KMS-11 (cell line): ENCODE measurements at regions not wholly inside any gene's neighbourhood (a gene's known extent, or its start where the extent isn't known, plus 50 kb on each side); places are given as distances from the start of the nearest gene placed in this dataset.

ENCODE experiments used
- H2AFZ ChIP-seq: fragments of 200-600 bp; sonication (generic); 2 replicates; pipeline ENCODE4 v1.6.1; 2016; ENCODE audit warnings: antibody characterized with exemption, mixed run types, low read depth
- H3K27ac ChIP-seq: fragments of 200-600 bp; sonication (generic); 2 replicates; pipeline ENCODE4 v1.6.1; 2016; ENCODE audit warnings: mild to moderate bottlenecking, mixed run types
- H3K27me3 ChIP-seq: fragments of 200-600 bp; sonication (generic); 2 replicates; pipeline ENCODE4 v1.6.1; 2017; ENCODE audit warnings: mild to moderate bottlenecking, low read depth, mixed run types, moderate library complexity; ENCODE audit not compliant: insufficient read depth
- H3K36me3 ChIP-seq: fragments of 200-600 bp; sonication (generic); 2 replicates; pipeline ENCODE4 v1.6.1; 2017; ENCODE audit warnings: mild to moderate bottlenecking, mixed run types; ENCODE audit not compliant: insufficient read depth
- H3K4me1 ChIP-seq: fragments of 200-600 bp; sonication (generic); 2 replicates; pipeline ENCODE4 v1.6.1; 2016; ENCODE audit warnings: mild to moderate bottlenecking, low read depth, mixed run types; ENCODE audit not compliant: poor library complexity, severe bottlenecking
- H3K4me2 ChIP-seq: fragments of 200-600 bp; sonication (generic); 2 replicates; pipeline ENCODE4 v1.7.0; 2016; ENCODE audit warnings: mild to moderate bottlenecking, mixed run types
- H3K4me3 ChIP-seq: fragments of 200-600 bp; sonication (generic); IDR thresholded peaks from 2 replicates; pipeline ENCODE4 v1.6.1; 2017; ENCODE audit warnings: low read depth, low read length, mixed read lengths; ENCODE audit not compliant: insufficient read depth
- H3K79me2 ChIP-seq: fragments of 200-600 bp; sonication (generic); 2 replicates; pipeline ENCODE4 v1.6.1; 2016; ENCODE audit warnings: low read depth, mixed run types; ENCODE audit not compliant: insufficient read depth
- H3K9ac ChIP-seq: fragments of 200-600 bp; sonication (generic); 2 replicates; pipeline ENCODE4 v1.6.1; 2016; ENCODE audit warnings: mild to moderate bottlenecking, mixed run types
- H4K20me1 ChIP-seq: fragments of 200-600 bp; sonication (generic); 2 replicates; pipeline ENCODE4 v1.6.1; 2016; ENCODE audit warnings: mild to moderate bottlenecking, mixed run types; ENCODE audit not compliant: insufficient read depth
- TF ChIP-seq, protein P1 (sequence below): fragments of 200-600 bp; sonication (generic); conservative IDR thresholded peaks from 2 replicates; pipeline ENCODE4 v1.6.1; 2017; ENCODE audit warnings: low read depth, mild to moderate bottlenecking, antibody characterized with exemption, low read length, moderate library complexity, mixed read lengths

DNA sequence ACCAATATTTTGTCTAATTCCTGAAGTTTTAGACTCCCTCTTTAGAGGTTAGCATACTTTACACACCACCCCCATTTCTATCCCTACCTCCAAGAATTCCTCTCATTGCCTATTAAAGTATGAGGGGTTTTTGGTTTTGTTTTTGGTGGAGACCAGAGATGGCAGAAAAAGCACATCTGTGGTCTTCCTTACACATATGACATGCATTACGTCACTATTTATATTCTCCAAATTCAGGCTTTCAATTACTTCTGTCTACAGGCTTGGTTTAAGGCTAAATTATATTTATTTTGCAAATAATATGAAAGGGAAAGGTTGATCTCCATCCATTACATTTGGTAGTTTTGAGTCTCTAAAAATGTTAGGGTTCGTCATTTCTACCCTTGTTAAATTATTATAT is 674.6 kb downstream of the LMO4 start:
- Histone ChIP-seq H3K27ac (no peak overlapping the region), H3K4me3 (no peak overlapping the region), H3K79me2 (no peaks in the 10 kb centered on the region), H3K4me1 (no peaks in the 10 kb centered on the region), H3K9ac (no peak overlapping the region), H3K36me3 (no peaks in the 10 kb centered on the region), H2AFZ (no peak overlapping the region), H4K20me1 (no peaks in the 10 kb centered on the region), H3K27me3 (no peaks in the 10 kb centered on the region), H3K4me2 (no peak overlapping the region)
- TF ChIP-seq, protein P1, sequence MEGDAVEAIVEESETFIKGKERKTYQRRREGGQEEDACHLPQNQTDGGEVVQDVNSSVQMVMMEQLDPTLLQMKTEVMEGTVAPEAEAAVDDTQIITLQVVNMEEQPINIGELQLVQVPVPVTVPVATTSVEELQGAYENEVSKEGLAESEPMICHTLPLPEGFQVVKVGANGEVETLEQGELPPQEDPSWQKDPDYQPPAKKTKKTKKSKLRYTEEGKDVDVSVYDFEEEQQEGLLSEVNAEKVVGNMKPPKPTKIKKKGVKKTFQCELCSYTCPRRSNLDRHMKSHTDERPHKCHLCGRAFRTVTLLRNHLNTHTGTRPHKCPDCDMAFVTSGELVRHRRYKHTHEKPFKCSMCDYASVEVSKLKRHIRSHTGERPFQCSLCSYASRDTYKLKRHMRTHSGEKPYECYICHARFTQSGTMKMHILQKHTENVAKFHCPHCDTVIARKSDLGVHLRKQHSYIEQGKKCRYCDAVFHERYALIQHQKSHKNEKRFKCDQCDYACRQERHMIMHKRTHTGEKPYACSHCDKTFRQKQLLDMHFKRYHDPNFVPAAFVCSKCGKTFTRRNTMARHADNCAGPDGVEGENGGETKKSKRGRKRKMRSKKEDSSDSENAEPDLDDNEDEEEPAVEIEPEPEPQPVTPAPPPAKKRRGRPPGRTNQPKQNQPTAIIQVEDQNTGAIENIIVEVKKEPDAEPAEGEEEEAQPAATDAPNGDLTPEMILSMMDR, result no peak

DNA sequence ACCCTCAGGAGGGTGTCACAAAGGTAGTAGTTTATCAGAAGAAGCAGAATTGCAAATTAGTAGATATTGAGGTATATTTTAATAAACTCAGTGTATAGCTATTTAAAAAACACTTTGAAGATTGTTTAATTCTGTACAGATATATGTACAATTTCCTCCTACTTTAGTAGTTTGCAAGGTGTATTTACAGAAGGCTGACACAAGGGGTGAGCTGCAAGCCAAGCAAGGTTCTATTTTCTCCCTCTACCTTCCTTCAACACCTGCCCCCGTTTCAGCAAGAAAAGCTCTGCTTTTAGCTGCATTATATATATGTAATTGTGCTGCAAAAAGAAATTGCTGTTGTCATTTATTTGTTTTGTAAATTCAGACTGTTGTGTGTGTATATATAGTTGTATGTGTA is 674.2 kb upstream of the PKN2 start:
- Histone ChIP-seq H3K27me3 (no peaks in the 10 kb centered on the region), H3K4me2 (no peak overlapping the region), H3K27ac (no peak overlapping the region), H3K36me3 (no peaks in the 10 kb centered on the region), H3K4me1 (no peaks in the 10 kb centered on the region), H3K79me2 (no peaks in the 10 kb centered on the region), H4K20me1 (no peaks in the 10 kb centered on the region), H3K4me3 (no peak overlapping the region), H3K9ac (no peak overlapping the region), H2AFZ (no peak overlapping the region)
- TF ChIP-seq, protein P1, result no peak

DNA sequence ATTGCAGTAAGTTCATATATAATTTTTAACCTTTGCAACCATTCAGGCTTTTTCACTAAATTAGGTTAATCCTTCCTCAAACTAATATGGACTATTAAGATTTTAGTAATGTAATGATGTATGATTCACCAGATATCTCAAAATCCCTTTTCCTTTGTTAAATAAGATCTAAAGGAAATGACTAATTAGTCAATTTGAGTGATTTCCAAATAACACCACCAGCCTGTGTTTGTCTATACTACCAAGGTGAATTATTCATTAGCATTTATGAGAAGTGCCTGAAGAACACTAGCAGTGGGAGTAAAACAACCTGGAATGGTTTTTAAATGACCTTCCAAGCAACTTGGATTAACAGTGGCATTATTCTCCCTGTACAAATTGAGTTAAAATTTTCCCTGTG is 670.6 kb upstream of the PKN2 start:
- H3K4me1 ChIP-seq, result no peaks in the 10 kb centered on the region
- H3K4me2 ChIP-seq, result no peak overlapping the region
- TF ChIP-seq, protein P1, result no peak
- no peak overlapping the region for H2AFZ ChIP-seq
- H3K9ac ChIP-seq, result no peak overlapping the region
- no peaks in the 10 kb centered on the region for H3K36me3 ChIP-seq
- no peaks in the 10 kb centered on the region for H3K79me2 ChIP-seq
- no peaks in the 10 kb centered on the region for H4K20me1 ChIP-seq
- no peak overlapping the region for H3K4me3 ChIP-seq
- no peaks in the 10 kb centered on the region for H3K27me3 ChIP-seq
- H3K27ac ChIP-seq, result no peak overlapping the region

DNA sequence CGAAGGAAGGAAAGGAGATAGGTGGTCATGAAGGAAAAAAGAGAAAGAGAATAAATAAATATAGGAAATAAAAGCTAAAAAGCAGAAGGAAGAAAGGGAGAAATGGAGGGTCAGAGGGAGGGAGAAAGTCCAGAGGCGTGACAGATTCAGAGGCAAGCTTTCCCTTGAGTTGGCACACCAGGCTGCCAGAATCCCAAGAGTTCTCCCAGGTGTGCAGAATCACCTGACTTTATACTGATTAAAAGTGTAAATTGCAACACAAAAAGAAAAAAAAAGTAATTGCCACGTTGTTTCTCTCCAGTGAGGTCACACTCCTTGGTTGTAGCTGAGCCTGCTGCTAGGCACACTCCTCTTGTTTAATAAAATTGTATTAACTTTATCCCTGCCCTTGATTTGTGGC is 669.9 kb upstream of the PKN2 start:
- Histone ChIP-seq H3K4me2 (no peak overlapping the region), H3K9ac (no peak overlapping the region), H3K27ac (no peak overlapping the region), H3K27me3 (no peaks in the 10 kb centered on the region), H2AFZ (no peak overlapping the region), H4K20me1 (no peaks in the 10 kb centered on the region), H3K79me2 (no peaks in the 10 kb centered on the region), H3K4me3 (no peak overlapping the region), H3K36me3 (no peaks in the 10 kb centered on the region), H3K4me1 (no peaks in the 10 kb centered on the region)
- TF ChIP-seq, protein P1, result no peak

DNA sequence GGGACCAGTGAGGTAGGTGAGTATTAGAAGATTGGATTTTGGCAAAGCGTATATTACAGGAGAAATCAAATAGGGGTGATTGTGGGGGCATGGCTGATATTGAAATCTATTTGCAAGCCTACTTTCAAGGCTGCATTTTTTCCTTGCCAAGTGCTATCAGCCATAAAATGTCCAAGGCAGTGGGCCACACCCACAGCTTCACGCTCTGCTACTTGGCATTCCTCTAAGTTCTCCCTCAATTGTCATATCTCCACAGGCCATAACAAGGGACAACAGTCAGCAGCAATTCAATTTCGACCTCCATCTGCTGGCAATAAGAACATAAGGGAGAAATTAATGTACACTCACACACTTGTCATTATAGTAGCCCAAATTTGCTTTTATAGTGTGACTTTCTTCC is 667.1 kb upstream of the PKN2 start:
- no peaks in the 10 kb centered on the region for H4K20me1 ChIP-seq
- H3K27ac ChIP-seq, result no peak overlapping the region
- H3K27me3 ChIP-seq, result no peaks in the 10 kb centered on the region
- no peaks in the 10 kb centered on the region for H3K36me3 ChIP-seq
- no peak overlapping the region for H3K9ac ChIP-seq
- no peak overlapping the region for H2AFZ ChIP-seq
- TF ChIP-seq, protein P1, result no peak
- no peak overlapping the region for H3K4me3 ChIP-seq
- no peaks in the 10 kb centered on the region for H3K79me2 ChIP-seq
- no peak overlapping the region for H3K4me2 ChIP-seq
- no peaks in the 10 kb centered on the region for H3K4me1 ChIP-seq
